ENCODE measurements at regions not wholly inside any gene's neighbourhood (a gene's known extent, or its start where the extent isn't known, plus 50 kb on each side); places are given as distances from the start of the nearest gene placed in this dataset.

GRCh38 chr15:59794229-59794886 lies 105.2 kb upstream of the BNIP2 start:
- Histone ChIP-seq H3K9ac (ENCODE audit: extremely low read depth, insufficient read length, low read length) (no peak overlapping the region), H3K27me3 (ENCODE audit: insufficient read depth, low read length) (no peaks in the 10 kb centered on the region), H4K8ac (replicated peaks; ENCODE audit: insufficient read length, low read depth, low read length) (no peak overlapping the region), H2BK120ac (ENCODE audit: low read depth, low read length, poor library complexity, severe bottlenecking) (no peak overlapping the region), H3K4ac (ENCODE audit: low read depth, low read length) (no peak overlapping the region), H2BK20ac (ENCODE audit: low read depth, low read length, poor library complexity, severe bottlenecking) (no peak overlapping the region), H3K9me3 (ENCODE audit: control insufficient read depth, low read depth, low read length) (no peaks in the 10 kb centered on the region), H3K4me1 (ENCODE audit: insufficient read depth, low read length) (no peaks in the 10 kb centered on the region), H3K27ac (ENCODE audit: insufficient read length, low read depth, low read length) (no peak overlapping the region), H3K79me1 (ENCODE audit: insufficient read depth, low read depth, low read length, poor library complexity, severe bottlenecking) (no peaks in the 10 kb centered on the region), H2BK5ac (ENCODE audit: insufficient read length, low read length) (no peak overlapping the region), H3K56ac (ENCODE audit: insufficient read length, low read depth, low read length) (no peak overlapping the region), H2AK5ac (ENCODE audit: insufficient read length, low read length) (no peak overlapping the region), H3K4me2 (ENCODE audit: insufficient read depth, insufficient read length, low read length) (no peak overlapping the region), H4K5ac (ENCODE audit: insufficient read length, low read depth, low read length) (no peak overlapping the region), H3T11ph (ENCODE audit: low read length) (no peak overlapping the region), H4K20me1 (ENCODE audit: control insufficient read depth, insufficient read depth, insufficient read length) (no peaks in the 10 kb centered on the region), H4K91ac (ENCODE audit: insufficient read length, low read depth, low read length) (no peak overlapping the region), H2BK12ac (ENCODE audit: insufficient read length, low read depth, low read length) (no peak overlapping the region), H3K23me2 (ENCODE audit: insufficient read length, low read depth, low read length, poor library complexity, severe bottlenecking) (no peaks in the 10 kb centered on the region), H3K23ac (ENCODE audit: insufficient read length, low read depth, low read length) (no peak overlapping the region), H2AFZ (ENCODE audit: low read length) (no peak overlapping the region), H3K79me2 (ENCODE audit: insufficient read depth, low read length) (no peaks in the 10 kb centered on the region), H2BK15ac (ENCODE audit: low read depth, low read length) (no peak overlapping the region), H3K18ac (ENCODE audit: insufficient read length, low read depth, low read length) (no peak overlapping the region), H3K14ac (ENCODE audit: insufficient read depth, low read length) (no peak overlapping the region)
- H3K27me3 Mint-ChIP-seq (ENCODE audit: low read depth), result peaks cover 2% of the 10 kb centered on the region; the same call in 1 of the 2 replicates
- TF ChIP-seq CTCF (conservative IDR thresholded peaks at IDR 0.05), result no peak
- 0 out of 5 replicates have a peak, but pooled peaks cover 0 to 2% of the 10 kb centered on the region in 2 experiments for H3K9me3 Mint-ChIP-seq
- H3K36me3 Mint-ChIP-seq (ENCODE audit: insufficient read depth in 1 of 3, low read depth in 3 of 3), result no peaks in the 10 kb centered on the region
- H3K27ac Mint-ChIP-seq, result no peak overlapping the region
- no CpG with 5 or more reads among the region's 7 CpGs for WGBS (ENCODE audit: extremely low coverage, insufficient read length, low lambda C conversion rate)
- H3K4me1 Mint-ChIP-seq, result peaks cover 4 to 7% of the 10 kb centered on the region in 2 experiments
- no peak overlapping the region for H3K4me3 Mint-ChIP-seq
- DNase-seq, result no peak

Data from H9 (cell line).